ENCODE measurements at regions not wholly inside any gene's neighbourhood (a gene's known extent, or its start where the extent isn't known, plus 50 kb on each side); places are given as distances from the start of the nearest gene placed in this dataset.

DNA sequence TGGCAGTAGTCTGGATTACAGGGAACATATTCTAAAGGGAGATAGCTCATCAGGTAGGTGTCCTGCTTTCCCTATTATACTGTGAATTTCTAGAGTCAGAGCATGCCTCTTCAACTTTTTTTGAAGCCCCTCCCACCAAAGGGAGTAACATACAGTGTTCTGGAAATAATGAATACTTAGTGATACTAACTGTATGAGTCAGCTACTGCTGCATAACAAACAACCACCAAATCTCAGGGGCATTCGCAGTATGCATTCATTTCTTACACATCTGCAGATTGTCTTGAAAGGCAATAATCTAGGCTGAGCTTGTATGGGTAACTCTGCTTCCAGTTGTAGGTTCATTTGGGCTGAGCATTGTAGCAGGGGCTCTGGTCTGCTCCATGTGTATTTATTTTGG is 409.7 kb upstream of the SPRED2 start:
- DNase-seq (ENCODE audit: low read depth) = no peak

DNA sequence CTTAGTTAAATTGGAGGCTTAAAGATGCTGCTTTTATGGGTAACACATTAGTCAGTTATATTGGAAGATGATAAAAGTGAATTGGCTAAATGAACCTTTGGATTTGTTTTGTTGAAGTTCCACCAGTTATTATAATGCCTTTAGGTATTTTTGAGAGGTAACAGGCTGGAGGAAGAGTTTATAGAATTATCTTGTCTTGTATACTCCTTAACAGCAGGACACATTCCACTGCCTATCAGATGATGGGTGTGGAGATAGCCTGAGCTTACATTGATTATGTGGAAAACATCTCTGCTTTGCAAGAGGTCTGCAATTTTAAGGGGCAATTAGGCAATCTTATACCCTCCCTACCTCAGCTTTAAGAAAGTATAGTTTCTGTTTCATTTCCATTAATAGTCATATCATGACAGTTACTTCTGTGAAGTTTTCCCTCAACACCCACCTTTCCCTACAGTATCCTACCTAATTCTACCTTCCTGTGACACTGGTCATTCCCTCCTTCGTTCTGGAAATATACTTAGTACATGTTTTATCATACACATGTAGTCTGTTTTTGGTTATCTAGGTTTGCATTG is 403.7 kb upstream of the SPRED2 start:
- no peak for DNase-seq (ENCODE audit: low read depth)

DNA sequence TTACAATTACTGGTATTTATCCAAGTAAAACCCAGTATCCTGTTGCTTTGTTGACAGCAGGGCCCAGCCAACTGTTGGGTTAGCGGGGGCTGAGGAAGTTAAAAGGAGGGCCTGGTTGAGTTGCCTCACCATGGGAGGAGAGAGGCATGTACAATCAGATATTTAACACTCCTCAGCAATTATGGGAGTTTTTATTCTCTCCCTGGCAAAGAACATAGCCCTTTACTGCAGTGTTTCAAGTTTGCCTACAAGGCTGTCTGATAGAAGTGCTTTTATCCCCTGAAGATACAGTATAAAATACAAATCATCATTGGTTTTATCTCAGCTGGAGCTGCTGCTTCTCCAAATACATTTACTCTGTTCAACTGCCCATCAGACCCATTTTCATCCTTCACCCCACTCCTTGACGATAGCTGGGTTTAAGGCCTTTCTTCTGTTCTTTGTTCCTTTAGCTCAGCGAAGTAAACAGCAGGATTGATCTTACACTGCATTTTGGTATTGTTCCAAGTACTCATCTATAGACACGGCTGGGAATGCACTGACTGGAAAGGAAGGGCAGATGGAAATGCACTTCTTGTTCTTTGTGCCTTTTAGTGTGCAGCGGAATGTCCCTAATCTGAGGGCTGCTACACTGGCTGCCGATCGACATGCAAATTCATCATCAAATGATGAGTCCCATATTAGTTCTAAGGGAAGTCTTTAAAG is 402.5 kb upstream of the SPRED2 start:
- DNase-seq (ENCODE audit: low read depth) = no peak

DNA sequence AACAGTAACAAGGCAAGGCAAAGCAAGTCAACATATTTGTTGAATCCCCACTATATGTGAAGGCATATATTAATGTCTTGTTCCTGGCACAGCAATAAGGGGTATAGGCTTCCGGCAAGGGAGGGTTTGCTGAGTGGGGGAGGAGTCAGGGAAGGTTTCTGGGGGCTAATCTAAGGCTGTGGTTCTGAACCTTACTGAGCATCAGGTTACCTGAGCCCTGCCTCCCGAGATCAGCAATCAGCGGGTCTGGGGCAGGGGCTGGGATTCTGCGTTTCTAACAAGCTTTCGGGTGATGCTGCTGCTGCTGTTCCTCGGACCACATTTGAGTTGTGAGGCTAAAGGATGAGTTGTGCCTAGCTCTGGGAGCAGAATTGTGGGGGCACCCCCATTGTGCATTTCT is 401.7 kb upstream of the SPRED2 start:
- DNase-seq (ENCODE audit: low read depth) = no peak

DNA sequence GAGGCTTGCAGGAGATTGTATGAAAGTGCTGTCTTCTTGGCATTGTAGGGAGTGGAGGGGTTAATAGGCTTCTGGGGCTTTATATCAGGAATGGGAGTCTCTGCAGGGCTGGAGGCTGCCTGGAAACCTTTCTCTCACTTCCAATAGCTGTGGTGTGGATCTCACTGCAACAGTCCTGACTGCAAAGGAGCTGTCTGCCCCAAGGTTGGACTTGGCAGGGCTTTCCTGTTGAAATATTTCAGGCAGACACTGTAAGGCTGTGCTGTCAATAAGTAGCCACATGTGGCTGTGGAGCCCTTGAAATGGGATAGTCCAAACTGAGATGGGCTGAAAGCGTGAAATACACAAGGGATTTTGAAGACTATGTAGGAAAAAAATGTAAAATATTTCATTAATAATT is 399.1 kb upstream of the SPRED2 start:
- DNase-seq (ENCODE audit: low read depth) = no peak

DNA sequence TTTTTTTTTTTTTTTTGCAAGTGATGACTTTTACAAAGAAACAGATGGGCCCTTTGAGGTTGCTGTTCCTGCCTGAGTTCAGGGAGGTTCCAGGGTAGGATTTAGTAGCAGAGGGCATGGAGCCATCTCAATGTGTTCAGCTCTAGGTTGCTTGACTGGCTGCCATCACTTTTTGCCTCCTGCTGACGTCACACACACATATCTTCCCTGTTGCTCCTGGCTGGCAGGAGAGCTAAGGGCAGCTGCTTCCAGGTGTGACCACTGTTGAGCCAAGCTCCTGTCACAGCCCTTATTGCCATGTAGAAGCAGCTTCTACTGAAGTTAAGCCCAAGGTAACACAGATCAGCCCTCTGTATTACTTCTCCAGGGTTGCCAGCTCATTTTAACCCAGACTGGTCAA is 394.2 kb upstream of the SPRED2 start:
- no peak for DNase-seq (ENCODE audit: low read depth)

DNA sequence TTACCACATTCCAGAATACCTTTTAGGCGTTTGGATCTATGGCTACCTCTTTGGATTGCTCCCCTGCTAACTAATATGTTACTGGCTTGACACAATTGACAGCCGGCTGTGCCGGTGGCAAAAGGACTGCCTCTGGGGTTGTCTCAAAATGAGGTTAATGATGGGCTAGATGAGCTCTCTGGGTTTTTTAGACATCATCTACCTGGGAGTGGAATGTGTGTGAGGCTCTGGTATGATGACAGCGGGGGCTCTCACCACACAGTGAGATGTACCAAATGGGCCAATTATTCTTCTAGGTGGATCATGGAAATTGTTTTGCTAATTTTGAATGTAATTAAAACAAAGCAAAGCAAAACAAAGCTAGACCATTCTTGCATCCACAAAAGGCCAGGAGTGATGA is 391.1 kb upstream of the SPRED2 start:
- DNase-seq (ENCODE audit: low read depth) = no peak

DNA sequence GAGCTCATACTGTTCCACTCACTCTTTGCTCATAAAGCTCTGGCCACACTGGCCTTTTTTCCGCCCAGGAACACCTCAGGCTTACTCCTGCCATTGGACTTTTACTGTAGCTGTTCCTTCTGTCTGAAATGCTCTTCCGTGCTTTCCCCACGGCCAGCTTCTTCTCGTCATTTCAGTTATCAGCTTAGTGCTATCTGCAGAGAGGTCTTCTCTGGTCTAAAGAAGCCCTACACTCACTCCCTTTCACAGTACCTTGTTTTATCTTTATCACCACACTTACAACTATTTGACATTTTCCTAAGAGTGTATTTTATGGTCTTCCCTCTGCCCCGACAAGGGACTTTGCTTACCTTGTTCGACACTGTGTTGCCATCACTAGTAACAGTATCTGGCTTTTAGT is 388.1 kb upstream of the SPRED2 start:
- no peak for DNase-seq (ENCODE audit: low read depth)

DNA sequence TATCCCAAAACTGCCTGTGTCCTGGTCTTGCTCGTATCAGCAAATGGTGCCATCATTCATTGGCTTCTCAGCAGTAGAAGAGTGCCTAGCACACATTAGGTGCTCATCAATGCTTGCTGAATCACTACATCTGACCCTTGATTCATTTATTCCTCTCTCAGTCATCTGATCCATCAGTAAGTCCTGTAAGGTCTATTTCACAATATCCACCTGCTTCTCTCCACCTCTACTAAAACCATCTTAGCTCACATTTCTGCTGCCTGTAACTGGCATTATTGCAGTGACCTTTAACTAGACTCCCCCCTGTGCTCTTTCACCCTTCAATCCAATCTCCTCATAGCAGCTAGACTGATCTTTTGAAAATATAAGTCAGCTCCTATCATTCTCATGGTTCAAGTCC is 387.6 kb upstream of the SPRED2 start:
- DNase-seq (ENCODE audit: low read depth) = no peak

DNA sequence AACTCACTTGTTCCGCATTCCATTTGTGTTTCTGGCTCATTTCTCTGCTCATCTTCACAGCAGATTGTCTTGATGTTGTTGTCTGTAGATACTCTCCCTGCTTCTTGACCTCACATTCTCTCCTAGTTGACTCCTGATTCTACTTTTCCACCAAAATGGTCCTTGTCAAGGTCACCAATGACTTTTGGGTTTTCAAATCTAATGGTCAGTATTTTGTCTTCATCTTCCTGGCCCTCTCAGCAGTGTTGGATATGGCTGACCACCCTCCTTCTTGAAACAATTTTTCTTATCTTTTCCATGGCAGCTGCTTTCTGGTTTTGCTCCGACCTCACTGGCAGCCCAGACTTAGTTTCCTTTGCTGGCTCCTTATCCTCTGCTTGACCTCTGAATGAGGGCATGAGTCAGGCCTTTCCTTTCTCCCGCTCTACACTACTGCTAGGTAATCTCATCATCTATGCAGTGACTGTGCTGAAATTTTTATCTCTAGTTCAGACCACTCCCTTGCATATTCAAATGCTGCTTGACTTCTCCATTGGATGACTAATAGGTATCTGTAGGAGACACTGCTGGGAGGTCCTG is 386.6 kb upstream of the SPRED2 start:
- peak; percentile 2 for DNase-seq (ENCODE audit: low read depth)

DNA sequence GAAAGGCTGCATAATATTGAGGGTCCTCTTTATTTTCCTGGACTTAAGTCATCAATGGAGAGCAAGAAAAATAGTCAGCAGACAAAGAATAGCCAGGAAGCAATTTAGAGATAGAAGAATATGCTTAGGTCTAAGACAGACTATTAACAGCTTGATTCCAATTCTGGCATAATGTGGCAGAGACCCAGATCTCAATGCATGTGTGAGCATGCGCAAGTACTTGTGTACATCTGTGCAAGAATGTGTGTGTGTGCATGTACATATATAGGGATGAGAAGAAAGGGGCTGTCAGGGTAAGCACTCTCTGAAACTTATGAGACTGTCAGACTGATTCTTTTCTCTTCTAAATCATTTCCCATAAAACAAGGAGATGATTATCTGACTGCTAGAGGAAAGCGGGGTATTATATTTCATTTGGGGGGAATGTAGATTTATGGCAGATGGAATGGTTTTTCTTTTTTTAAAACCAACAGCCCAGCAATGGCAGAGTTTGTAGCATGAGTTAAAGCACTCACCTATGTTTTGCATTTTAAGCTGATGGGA is 381.3 kb upstream of the SPRED2 start:
- DNase-seq (ENCODE audit: low read depth) = no peak

DNA sequence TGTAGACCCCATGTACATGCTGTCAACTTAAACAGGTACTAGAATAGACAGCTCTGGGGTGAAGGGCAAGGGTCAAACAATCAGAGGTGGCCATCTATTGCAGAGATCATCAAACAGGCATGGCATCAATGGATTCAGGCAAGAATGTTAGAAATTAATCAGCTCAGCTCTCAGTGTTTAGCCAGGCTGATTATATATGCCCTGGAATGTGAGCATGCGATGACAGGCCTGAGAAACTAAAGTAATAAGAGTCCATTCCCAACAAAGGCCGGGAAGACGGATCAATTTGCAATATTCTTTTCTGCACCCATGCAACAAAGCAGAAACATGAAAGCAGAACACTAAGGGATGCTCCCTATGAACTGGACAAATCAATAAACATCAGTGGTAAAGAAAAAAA is 380.5 kb upstream of the SPRED2 start:
- DNase-seq (ENCODE audit: low read depth) = no peak

DNA sequence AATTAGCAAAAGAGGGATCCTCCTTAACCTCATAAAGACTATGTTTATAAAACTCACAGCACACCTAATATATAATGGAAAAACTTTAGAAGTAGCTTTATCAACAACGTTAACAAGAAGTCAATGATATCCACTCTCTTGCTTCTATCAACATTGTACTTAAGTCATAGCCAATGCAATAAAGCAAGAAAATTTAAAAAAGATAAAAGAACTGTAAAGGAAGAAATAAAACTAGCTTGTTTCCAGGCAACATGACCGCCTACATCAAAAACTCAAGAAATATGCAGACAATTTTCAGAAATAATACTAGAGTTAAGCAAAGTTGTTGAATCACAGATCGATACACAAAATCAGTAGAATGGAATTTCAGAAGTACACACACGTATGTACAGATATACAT is 375.5 kb upstream of the SPRED2 start:
- DNase-seq (ENCODE audit: low read depth) = no peak

DNA sequence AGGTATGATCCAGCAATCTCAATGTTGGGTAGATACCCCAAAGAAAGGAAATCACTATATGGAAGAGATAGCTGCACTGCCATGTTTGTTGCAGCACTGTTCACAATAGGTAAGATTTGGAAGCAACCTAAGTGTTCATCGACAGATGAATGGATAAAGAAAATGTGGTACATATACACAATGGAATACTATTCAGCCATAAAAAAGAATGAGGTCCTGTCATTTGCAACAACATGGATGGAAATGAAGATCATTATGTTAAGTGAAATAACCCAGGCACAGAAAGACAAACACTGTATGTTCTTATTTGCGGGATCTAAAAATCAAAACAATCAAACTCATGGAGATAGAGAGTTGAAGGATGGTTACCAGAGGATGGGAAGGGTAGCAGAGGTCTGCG is 372.4 kb upstream of the SPRED2 start:
- DNase-seq (ENCODE audit: low read depth) = no peak

DNA sequence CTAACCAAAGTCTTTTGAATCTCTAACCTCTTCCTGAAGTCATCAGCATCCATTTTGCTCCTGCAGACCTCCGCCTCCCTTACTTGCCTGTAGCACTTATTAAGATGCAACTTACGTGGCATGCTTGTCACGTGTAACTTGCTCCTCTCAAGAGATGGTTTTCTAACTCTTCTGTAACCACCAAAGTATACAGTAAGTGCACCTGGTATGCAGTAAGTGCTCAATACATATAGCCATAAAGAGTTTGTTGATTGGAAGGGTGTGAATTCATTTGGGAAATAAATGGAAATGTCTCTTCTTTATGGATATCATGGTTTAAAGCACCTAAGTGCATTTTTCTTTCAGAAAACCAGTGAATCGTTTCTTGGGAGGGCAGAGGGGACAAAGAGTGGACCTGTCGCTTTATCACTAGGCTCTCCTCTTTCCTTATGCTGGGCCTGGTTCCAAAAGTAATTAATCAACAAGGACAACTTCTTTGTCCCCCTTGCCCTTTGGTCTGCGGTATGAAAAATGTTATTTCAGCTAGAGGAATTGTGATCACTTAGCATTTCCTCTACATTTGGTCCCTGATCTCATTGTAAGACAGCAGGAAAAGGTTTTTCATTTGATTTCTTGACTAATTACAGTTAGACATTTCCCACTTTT is 370.0 kb upstream of the SPRED2 start:
- no peak for DNase-seq (ENCODE audit: low read depth)

DNA sequence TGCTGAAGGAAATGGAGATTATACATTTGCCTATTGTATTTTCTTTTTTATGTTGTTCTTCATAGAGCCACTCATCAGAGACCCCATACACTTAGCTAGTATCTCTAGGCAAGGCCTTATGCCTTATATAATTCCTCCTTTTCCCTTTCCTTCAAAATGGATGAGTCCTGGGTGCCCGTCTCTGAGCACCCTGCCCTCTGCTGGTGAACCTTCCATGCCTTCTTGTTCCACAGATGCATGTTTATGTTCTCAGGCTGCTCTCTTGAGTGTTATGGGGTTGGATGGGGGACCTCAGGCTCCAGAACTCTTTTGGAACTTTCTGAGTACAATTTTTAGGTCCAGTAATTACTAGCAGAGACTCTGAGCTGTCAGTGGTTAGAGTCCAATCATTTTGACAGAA is 368.6 kb upstream of the SPRED2 start:
- DNase-seq (ENCODE audit: low read depth) = peak; percentile 3

DNA sequence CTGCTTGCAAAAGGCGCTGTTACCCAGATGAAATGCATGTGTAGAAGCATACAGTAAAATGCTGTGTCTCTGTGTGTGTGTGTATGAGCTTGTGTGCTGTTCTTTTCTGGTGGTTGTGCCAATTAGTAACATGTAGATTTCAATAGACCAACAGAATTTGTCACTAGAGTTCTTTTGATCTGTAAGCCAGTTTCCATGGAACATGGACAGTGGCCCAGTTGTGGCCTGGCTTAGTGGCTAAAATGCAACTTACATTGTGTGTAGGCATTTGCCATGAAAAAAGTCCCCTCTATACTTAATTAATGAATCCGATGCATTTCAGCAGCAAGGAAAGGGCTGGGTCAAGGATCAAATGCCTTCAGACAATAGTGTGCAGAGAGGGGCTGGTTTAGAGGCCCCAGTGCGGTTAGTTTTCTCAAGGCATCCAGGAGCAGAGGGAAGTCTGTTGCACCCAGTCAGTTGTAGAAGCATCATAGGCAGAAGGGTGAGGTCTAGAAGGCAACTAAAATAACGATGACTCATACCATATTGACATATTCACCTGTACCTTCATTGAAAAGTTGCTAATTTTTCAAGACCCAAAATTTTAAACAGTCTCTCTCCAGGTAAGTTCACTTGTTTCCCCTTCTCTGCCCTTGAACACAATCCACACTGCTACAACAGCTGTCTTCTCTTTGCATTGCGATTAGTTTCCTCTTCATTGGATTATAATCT is 366.9 kb upstream of the SPRED2 start:
- DNase-seq (ENCODE audit: low read depth) = no peak

DNA sequence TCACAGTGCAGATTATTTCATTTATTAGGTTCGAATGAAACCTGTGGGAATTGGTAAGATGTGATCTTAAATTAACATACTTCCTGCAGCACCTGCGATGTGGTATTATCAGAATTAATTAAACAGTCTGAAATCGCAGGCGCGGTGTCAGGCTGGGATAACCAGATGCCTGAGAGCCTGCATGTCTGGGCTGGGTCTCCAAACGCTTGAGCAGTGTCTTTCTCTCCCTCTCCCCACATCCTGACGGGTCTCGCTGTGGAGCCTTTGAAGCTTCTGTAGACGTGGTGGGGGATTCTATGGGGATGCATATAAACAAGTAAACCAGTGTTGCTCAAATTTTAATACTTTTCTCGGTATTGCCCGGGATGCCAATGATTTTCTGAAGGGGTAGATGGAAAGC is 366.2 kb upstream of the SPRED2 start:
- no peak for DNase-seq (ENCODE audit: low read depth)

DNA sequence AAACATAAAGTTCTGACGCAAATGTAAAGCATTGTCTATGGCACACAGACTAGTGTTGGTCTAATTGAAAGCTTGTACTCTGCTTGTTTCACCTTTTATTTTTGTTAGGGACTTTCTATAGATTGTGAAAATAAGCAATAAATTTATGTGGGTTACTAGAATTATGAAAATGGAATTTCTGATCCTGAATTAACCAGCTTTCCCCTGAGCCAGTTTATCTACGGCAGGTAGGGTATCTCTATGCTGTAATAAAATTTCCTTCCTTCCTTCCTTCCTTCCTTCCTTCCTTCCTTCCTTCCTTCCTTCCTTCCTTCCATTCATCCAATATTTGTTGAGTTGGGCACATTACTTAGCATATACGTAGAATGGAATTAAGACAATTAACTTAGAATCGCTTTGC is 362.6 kb upstream of the SPRED2 start:
- DNase-seq (ENCODE audit: low read depth) = no peak

DNA sequence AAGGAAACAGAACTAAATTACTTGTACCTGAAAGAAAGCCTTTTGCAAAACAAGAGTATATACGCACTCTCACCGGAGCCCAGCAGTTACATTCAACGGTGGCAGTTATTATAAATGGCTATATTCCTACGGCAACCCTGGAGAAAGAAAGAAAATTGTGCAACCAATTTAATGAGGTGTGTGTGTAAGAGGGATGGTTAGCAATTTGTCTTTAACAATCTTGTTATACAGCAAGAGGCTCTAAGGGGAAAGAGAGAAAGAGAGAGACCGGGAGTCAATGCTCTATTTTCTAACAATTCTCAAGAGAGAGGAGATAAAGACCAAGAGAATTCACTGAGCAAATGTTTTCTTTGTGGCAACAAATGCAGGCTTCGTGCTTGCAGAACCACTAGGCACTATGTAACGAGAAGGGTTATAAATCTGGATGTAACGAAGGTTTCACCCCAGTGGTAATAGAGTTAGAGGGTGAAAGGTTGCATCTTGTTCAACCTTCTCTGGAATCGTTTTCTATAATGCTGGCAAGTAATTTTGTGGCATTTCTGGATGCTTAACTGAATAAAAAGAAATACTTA is 359.1 kb upstream of the SPRED2 start:
- no peak for DNase-seq (ENCODE audit: low read depth)

DNA sequence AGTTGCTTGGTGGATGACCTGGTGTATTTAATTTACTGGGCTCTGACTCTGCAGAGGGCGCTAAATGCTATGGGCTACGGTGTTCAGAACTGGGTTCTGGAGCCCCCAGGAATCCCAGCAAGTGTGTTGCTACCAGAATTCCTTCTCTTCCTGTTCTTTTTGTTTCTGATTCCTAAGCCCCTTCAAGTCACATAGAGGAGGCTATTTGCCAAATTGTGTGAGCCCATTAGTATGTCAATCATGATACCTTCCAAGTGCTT is 358.2 kb upstream of the SPRED2 start:
- no peak for DNase-seq (ENCODE audit: low read depth)

DNA sequence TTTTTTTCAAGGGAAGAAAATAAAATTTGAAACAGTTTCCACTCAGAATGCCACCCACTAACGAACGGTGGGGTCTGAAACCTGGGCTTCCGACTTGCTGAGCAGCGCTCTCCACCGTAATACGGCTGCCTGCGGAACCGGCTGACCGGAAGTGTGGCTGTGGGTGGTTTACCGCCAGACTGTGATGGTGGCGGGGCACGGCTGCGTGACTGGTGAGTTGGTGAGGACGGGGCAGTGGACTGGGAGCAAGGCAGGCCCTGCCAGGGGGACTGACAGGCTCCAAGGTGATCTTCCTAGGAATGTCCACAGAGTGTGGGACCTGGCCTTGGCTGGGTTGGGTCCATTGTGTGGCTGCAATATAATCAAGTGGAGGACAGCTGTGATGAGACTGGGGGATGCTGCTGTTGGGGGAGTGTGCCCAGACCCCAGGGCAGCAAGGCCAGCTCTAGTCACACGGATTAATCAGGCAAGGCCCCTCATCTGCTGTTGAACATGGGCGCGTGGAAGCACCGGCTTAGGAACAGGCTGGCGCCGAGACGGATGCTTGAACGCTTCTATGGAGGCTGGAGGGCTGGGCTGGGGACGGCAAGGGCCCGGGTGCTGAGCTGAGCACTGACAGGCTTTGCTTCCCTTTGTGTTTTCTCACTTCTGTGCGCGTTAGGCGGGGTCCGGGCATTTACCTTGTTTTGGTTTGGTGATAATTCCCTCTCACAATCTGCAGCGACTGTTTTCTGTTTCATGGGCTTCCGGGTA is 357.7 kb upstream of the SPRED2 start:
- DNase-seq (ENCODE audit: low read depth) = no peak
